GM18861 (cell line): ENCODE measurements at regions not wholly inside any gene's neighbourhood (a gene's known extent, or its start where the extent isn't known, plus 50 kb on each side); places are given as distances from the start of the nearest gene placed in this dataset.

Experiments used
- ATAC-seq: cut with Tn5 transposase; IDR thresholded peaks from one replicate; pipeline ENCODE4 v1.9.1; 2021; ENCODE audit not compliant: unreplicated experiment

- no peak for ATAC-seq
Observed at GRCh38 chr7:36088553-36088952, 64.5 kb upstream of the EEPD1 start.

- ATAC-seq = no peak
Observed at GRCh38 chr7:36088966-36089365, 64.1 kb upstream of the EEPD1 start.

DNA sequence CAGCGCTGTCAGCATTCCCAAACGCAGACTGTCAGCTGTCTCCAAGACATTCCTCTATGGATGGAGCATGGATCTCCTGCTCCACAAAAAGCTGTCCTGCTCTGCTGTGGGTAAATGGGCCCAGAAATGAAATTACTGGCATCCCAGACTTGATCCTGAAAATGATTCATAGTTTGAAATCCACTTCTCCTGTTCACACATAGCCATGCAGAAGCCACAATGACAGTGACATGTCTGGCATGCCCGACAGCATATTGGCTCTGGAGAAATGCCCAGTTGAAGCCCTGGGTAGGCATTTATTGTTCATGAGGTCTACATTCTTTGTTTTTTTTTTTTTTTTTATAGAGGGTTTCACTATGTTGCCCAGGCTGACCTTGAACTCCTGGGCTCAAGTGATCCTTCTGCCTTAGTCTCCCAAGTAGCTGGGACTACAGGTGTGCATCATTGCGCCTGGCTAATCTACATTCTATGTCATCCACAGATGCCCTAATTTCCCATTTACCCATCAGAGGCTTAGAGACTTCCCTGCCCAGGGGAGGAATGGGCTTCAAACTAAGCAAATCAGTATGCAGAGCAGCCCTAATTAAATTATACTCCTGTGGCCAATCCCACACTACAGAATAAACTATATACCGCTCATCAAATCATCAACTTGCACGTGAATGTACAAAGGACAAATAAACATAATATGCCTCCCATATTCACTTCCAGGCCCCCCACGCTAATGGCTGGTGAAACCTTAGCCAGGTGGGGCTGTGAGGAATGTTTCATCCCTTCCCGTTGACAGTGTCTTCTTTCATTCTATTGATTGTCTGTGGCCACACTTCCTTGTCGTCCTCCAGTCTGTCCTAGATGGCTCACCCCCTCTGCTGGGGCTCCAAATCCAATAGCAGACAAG is 61.8 kb upstream of the EEPD1 start:
- ATAC-seq = no peak

DNA sequence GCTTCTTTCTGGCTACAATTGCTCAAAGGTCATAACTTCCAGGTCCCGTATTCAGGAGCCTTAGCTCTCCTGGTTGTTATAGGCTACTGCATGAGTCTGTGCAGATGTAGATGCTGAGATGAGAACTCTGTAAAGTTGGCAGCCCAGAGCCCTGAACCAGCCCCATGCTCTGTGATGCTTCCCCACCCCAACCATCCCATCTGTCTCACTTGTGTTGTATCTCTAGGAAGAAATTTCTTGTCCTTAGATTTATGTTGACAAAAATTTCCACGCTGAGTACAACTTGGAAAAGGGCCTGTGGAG is 61.2 kb upstream of the EEPD1 start:
- no peak for ATAC-seq

DNA sequence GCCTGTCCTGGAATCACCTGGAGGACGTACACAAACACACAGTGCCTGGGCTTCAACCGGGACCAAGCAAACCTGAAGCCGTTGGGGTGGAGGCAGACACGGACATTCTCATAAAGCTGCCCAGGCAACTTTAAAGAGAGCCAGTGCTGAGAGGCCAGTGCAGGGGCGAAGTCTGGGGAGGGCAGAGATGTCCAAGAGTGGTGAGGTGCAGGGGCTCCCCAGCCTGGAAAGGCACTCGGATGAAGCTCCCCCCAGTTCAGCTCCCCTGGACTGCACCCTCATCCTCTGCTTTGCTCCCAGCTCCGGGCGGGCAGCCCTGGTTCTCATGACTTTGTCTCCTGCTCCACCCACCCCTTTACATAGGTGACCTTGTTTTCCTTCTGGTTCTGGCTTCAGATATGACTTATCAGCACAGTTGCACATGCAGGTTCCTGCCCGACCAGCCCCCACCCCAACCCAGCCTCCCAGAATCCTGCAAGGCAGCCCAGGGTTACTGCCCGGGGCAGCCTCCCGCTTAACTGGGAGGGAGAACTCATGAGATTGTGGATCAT is 60.8 kb upstream of the EEPD1 start:
- no peak for ATAC-seq

GRCh38 chr7:36096460-36097095 is 56.5 kb upstream of the EEPD1 start:
- no peak for ATAC-seq

DNA sequence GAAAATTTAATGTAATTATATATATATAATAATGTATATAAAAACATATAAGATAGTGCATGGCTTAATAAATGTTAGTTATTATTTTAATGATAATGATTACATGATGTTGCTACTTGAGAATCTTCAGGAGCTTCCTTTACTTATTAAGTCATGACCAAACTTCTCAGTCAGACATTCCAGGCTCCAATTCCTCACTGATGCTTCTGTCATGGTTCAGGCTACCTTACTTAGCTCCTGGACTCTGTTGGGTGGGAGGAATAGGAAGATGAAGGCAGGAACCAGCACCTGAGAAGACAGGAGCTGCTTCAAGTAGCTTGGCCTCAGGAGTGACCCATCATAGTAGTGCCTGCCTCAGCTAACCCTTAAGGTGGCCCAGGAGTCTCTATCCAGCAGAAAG is 55.0 kb upstream of the EEPD1 start:
- ATAC-seq = no peak

DNA sequence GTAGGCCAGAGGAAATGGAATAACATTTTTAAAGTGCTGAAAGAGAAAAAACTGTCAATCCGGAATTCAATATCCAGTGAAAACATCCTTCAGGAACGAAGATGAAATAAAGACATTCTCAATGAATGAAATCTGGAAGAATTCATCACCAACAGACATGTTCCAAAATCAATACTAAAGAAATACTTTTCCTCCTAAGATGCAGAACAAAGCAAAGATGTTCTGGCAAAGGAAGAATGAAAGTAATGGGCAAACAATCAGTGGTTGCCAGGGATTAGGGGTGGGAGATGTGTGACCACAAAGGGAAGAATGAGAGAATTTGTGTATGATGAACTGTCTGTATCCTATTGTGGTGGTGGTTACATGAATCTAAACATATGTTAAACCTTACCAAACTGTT is 52.8 kb upstream of the EEPD1 start:
- no peak for ATAC-seq

DNA sequence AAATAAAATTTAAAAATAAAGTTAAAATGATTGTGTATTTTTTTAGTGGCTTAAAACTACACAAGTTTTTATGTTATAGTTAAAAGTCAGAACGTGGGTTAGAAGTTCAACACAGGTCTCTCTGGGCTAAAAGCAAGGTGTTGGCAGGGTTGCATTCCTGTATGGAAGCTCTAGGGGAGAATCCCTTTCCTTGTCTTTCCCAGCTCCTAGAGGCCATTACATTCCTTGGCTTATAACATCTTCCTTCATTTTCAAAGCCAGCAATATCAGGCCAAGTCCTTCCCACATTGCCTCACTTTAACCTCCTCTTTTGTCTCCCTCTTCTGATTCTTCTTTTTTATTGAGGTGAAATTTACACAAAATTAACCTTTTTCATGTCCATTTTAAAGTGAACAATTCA is 52.4 kb upstream of the EEPD1 start:
- ATAC-seq = no peak
